Peyer's patch (tissue), 4 donors: ENCODE measurements at regions not wholly inside any gene's neighbourhood (a gene's known extent, or its start where the extent isn't known, plus 50 kb on each side); places are given as distances from the start of the nearest gene placed in this dataset.

Experiments used
- DNase-seq, 3 donors: peaks; one replicate each; pipeline ENCODE4 v3.0.0-alpha.2; 2017 to 2019
- H3K27ac ChIP-seq, 4 donors: fragments of 200-600 bp; sonication (generic); one replicate each; pipeline ENCODE4 v1.5.1; 2016 to 2019
- H3K27me3 ChIP-seq, 2 donors: fragments of 200-600 bp; sonication (generic); one replicate each; pipeline ENCODE4 v1.5.1; 2019
- H3K36me3 ChIP-seq, 3 donors: fragments of 200-600 bp; sonication (generic); one replicate each; pipeline ENCODE4 v1.5.1; 2016 to 2019
- H3K4me1 ChIP-seq, 4 donors: fragments of 200-600 bp; sonication (generic); one replicate each; pipeline ENCODE4 v1.5.1; 2016 to 2019
- H3K4me3 ChIP-seq, 4 donors: fragments of 200-600 bp; sonication (generic); 1 replicate in 3 of 4; 2 replicates in 1 of 4; pipeline ENCODE4 v1.5.1; 2016 to 2019; ENCODE audit warnings: mild to moderate bottlenecking in 1 of 4
- H3K9me3 ChIP-seq, 4 donors: fragments of 200-600 bp; sonication (generic); one replicate each; pipeline ENCODE4 v1.5.1; 2016 to 2019; ENCODE audit warnings: mild to moderate bottlenecking in 1 of 4
- CTCF ChIP-seq, 6 experiments: fragments of 450-650 bp in 4 of 6; fragments of 200-600 bp in 2 of 6; sonication (generic) in 1 of 6; IDR thresholded peaks; one replicate each; pipeline ENCODE4 v1.5.1; 2017 to 2019; ENCODE audit warnings: antibody characterized with exemption in 6 of 6, mild to moderate bottlenecking in 3 of 6, moderate library complexity in 1 of 6
- POLR2A ChIP-seq, 2 donors: fragments of 450-650 bp; IDR thresholded peaks; one replicate each; pipeline ENCODE4 v1.5.1; 2017; ENCODE audit warnings: antibody characterized with exemption in 2 of 2, mild to moderate bottlenecking in 2 of 2, moderate library complexity in 2 of 2

DNA sequence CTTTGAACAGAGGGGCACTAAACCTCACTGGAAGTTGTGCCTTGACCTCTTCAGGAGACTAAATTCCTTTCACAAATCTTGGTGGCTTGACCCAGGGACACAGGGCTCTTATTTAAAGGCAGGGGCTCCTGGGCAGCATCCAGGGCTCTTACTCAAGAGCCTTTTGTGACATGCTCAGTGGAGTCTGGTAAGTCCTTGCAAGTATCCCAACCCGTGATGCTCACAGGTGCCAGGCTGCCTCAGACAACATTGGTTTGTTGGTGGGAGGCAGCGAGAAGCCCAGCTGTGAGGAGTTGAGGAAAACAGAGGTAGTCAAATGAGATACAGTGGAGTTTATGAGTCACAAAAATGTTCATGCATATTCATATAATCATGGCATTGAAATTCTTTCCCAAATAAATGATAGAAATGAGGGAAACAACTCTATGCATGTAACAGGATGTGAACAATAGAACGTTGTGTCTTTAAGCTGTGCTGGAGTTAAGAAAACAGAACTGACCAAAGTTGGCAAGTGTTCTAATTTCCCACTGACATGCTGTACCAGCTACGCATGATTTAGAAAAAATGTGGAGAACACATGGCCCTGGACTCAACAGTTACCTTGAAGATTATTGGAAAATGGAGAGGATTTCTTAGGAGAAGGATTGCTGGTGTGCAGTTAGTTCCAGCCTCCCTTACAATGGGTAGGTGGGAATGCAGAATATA lies 654.5 kb upstream of the COBL start:
- Histone ChIP-seq H3K4me1 (no peaks in the 10 kb centered on the region), H3K4me3 (no peak overlapping the region), H3K27me3 (no peaks in the 10 kb centered on the region), H3K27ac (no peak overlapping the region), H3K9me3 (no peaks in the 10 kb centered on the region), H3K36me3 (no peaks in the 10 kb centered on the region)
- TF ChIP-seq CTCF (IDR thresholded peaks at IDR 0.05): no peak
- TF ChIP-seq POLR2A (IDR thresholded peaks at IDR 0.05): no peak
- DNase-seq: no peak

DNA sequence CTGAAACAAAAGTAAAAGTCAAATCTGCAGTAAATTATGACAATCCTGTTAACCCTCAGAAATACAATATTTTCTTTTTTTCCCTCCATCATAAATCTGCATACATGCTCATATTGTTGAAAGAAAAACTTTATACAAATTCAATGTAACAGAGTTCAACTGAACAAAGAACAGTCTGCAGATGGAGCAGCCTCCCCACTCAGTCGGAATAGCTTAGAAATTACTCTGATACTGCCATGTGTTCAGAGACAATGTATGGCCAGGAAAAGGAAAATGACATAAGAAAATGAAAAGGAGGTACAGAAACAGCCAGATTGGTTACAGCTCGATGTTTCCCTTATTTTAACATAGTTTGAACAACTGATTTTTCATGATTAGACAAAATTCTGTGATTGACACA lies 651.9 kb upstream of the COBL start:
- Histone ChIP-seq H3K4me1 (no peaks in the 10 kb centered on the region), H3K9me3 (no peaks in the 10 kb centered on the region), H3K27ac (no peak overlapping the region), H3K27me3 (no peaks in the 10 kb centered on the region), H3K4me3 (no peak overlapping the region), H3K36me3 (no peaks in the 10 kb centered on the region)
- TF ChIP-seq CTCF (IDR thresholded peaks at IDR 0.05) (no peak), POLR2A (IDR thresholded peaks at IDR 0.05) (no peak)
- DNase-seq: no peak

DNA sequence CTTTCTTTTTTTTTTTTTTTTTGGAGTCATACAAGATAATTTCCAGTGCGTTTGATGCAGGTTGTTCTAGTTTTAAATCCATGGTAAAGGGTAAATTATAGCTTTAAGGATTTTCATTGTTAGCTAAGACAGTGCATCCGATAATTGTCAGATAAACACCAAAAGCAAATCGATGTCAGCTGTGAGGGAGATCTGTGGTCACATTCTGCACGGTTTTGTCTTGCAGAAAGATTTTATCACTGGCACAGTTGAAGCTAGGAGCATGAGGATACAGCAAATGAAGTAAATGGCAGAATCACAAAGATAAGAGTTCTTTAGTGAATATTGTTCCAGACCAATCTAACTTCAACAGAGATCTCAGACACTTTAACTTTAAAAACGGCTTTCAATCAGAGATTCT lies 648.8 kb upstream of the COBL start:
- TF ChIP-seq CTCF (IDR thresholded peaks at IDR 0.05) (no peak), POLR2A (IDR thresholded peaks at IDR 0.05) (no peak)
- Histone ChIP-seq H3K4me1 (no peaks in the 10 kb centered on the region), H3K9me3 (no peaks in the 10 kb centered on the region), H3K27ac (no peak overlapping the region), H3K36me3 (no peaks in the 10 kb centered on the region), H3K27me3 (no peaks in the 10 kb centered on the region), H3K4me3 (no peak overlapping the region)
- no peak for DNase-seq

GRCh38 chr7:51961804-51962203 lies 645.2 kb upstream of the COBL start:
- no peak overlapping the region for H3K4me3 ChIP-seq
- no peaks in the 10 kb centered on the region for H3K9me3 ChIP-seq
- no peak for TF ChIP-seq POLR2A (IDR thresholded peaks at IDR 0.05)
- no peak for TF ChIP-seq CTCF (IDR thresholded peaks at IDR 0.05)
- H3K36me3 ChIP-seq: no peaks in the 10 kb centered on the region
- no peaks in the 10 kb centered on the region for H3K27me3 ChIP-seq
- no peaks in the 10 kb centered on the region for H3K4me1 ChIP-seq
- no peak for DNase-seq
- no peak overlapping the region for H3K27ac ChIP-seq

- no peaks in the 10 kb centered on the region for H3K36me3 ChIP-seq
- H3K9me3 ChIP-seq: no peaks in the 10 kb centered on the region
- TF ChIP-seq CTCF (IDR thresholded peaks at IDR 0.05) (no peak), POLR2A (IDR thresholded peaks at IDR 0.05) (no peak)
- no peak overlapping the region for H3K4me3 ChIP-seq
- no peak for DNase-seq
- H3K27me3 ChIP-seq: no peaks in the 10 kb centered on the region
- no peak overlapping the region for H3K27ac ChIP-seq
- no peaks in the 10 kb centered on the region for H3K4me1 ChIP-seq
Observed at GRCh38 chr7:51950813-51951212, 634.2 kb upstream of the COBL start.
